H1 (cell line): ENCODE measurements at regions not wholly inside any gene's neighbourhood (a gene's known extent, or its start where the extent isn't known, plus 50 kb on each side); places are given as distances from the start of the nearest gene placed in this dataset.

Experiments used
- BCL11A ChIP-seq, 2 experiments: IDR thresholded peaks; one replicate each; pipeline ENCODE4 v1.6.1; 2011; ENCODE audit warnings: low read depth in 2 of 2, low read length in 2 of 2, mild to moderate bottlenecking in 2 of 2
- POLR2A ChIP-seq, 2 experiments: IDR thresholded peaks; 1 replicate in 1 of 2; 2 replicates in 1 of 2; pipeline ENCODE4 v1.6.1; 2011; ENCODE audit warnings: low read depth in 2 of 2, low read length in 2 of 2, mild to moderate bottlenecking in 2 of 2; ENCODE audit errors: control extremely low read depth in 1 of 2
- POLR2AphosphoS5 ChIP-seq: IDR thresholded peaks from 2 replicates; pipeline ENCODE4 v1.6.1; 2011; ENCODE audit warnings: low read depth, low read length
- RAD21 ChIP-seq, 2 experiments: IDR thresholded peaks in 1 of 2; conservative IDR thresholded peaks in 1 of 2; 2 replicates each; pipeline ENCODE4 v1.6.1; 2011; ENCODE audit warnings: low read depth in 2 of 2, low read length in 2 of 2, improper control_type of control experiment in 1 of 2, inconsistent platforms in 1 of 2, mild to moderate bottlenecking in 1 of 2, moderate library complexity in 1 of 2
- TF ChIP-seq, protein P1 (sequence below), 3 experiments: IDR thresholded peaks; 1 replicate in 2 of 3; 2 replicates in 1 of 3; pipeline versions ENCODE4 v1.5.1 to v1.6.1; 2011; ENCODE audit warnings: low read length in 3 of 3, mild to moderate bottlenecking in 3 of 3, inconsistent platforms in 2 of 3, low read depth in 1 of 3, moderate library complexity in 1 of 3; ENCODE audit not compliant: insufficient read depth in 1 of 3; ENCODE audit errors: control extremely low read depth in 1 of 3
- TF ChIP-seq, protein P2 (sequence below): IDR thresholded peaks from 2 replicates; pipeline ENCODE4 v1.6.1; 2012; ENCODE audit warnings: inconsistent platforms
- TF ChIP-seq, protein P3 (sequence below): IDR thresholded peaks from 2 replicates; pipeline ENCODE4 v1.6.1; 2011; ENCODE audit warnings: low read depth, mild to moderate bottlenecking, low read length; ENCODE audit not compliant: insufficient read depth

DNA sequence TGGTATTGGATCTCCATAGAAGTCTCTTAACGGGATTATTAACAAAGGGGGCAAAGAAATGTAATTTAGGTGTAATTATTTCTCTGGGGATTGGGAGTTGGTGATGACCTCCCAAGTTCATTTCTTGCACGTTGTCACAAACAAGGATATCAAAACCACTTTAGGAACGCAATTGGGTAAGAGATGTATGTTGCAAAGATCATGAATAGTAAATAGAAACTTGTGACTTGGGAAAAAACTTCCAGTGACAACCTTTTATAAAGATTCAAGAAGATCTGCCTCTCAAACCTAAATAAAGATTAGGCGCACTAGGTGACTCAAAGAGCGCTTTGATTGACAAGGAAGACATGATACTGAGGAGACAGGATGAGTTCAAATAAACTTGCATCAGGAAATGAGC, 127.8 kb upstream of the TRIB2 start:
- TF ChIP-seq POLR2AphosphoS5 (no peak), POLR2A (IDR thresholded peaks at IDR 0.05; ENCODE audit: control extremely low read depth in 1 of 2, low read depth in 2 of 2, low read length in 2 of 2) (no peak), RAD21 (IDR thresholded peaks at IDR 0.05 in 1 of 2, conservative IDR thresholded peaks at IDR 0.05 in 1 of 2; ENCODE audit: low read depth in 2 of 2, low read length in 2 of 2) (no peak), BCL11A (IDR thresholded peaks at IDR 0.05; ENCODE audit: low read depth in 2 of 2, low read length in 2 of 2) (no peak)
- TF ChIP-seq, protein P1, sequence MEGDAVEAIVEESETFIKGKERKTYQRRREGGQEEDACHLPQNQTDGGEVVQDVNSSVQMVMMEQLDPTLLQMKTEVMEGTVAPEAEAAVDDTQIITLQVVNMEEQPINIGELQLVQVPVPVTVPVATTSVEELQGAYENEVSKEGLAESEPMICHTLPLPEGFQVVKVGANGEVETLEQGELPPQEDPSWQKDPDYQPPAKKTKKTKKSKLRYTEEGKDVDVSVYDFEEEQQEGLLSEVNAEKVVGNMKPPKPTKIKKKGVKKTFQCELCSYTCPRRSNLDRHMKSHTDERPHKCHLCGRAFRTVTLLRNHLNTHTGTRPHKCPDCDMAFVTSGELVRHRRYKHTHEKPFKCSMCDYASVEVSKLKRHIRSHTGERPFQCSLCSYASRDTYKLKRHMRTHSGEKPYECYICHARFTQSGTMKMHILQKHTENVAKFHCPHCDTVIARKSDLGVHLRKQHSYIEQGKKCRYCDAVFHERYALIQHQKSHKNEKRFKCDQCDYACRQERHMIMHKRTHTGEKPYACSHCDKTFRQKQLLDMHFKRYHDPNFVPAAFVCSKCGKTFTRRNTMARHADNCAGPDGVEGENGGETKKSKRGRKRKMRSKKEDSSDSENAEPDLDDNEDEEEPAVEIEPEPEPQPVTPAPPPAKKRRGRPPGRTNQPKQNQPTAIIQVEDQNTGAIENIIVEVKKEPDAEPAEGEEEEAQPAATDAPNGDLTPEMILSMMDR (IDR thresholded peaks at IDR 0.05; ENCODE audit: control extremely low read depth in 1 of 3, insufficient read depth in 1 of 3, low read depth in 1 of 3, low read length in 3 of 3) = no peak
- TF ChIP-seq, protein P2, sequence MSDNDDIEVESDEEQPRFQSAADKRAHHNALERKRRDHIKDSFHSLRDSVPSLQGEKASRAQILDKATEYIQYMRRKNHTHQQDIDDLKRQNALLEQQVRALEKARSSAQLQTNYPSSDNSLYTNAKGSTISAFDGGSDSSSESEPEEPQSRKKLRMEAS = no peak
- TF ChIP-seq, protein P3, sequence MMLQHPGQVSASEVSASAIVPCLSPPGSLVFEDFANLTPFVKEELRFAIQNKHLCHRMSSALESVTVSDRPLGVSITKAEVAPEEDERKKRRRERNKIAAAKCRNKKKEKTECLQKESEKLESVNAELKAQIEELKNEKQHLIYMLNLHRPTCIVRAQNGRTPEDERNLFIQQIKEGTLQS = no peak
